Fibroblast of lung (primary cell): ENCODE measurements at regions not wholly inside any gene's neighbourhood (a gene's known extent, or its start where the extent isn't known, plus 50 kb on each side); places are given as distances from the start of the nearest gene placed in this dataset.
A peak's percentile ranks its signal among the peaks of the same experiment; 100 is the strongest.

ENCODE experiments used
- DNase-seq, 2 donors: peaks; one replicate each; pipeline versions ENCODE4 v3.0.0 to v3.0.0-alpha.2; 2010; ENCODE audit warnings: low read depth in 2 of 2
- H2AFZ ChIP-seq: 2 replicates; pipeline ENCODE4 v1.5.1; 2012; ENCODE audit warnings: low read length, control low read depth, inconsistent platforms
- H3K27ac ChIP-seq: 2 replicates; pipeline ENCODE4 v1.5.1; 2011; ENCODE audit warnings: low read length, control low read depth; ENCODE audit not compliant: insufficient read depth
- H3K27me3 ChIP-seq: 2 replicates; pipeline ENCODE4 v1.5.1; 2011; ENCODE audit warnings: mild to moderate bottlenecking, low read length; ENCODE audit not compliant: control insufficient read depth, insufficient read depth
- H3K36me3 ChIP-seq: 2 replicates; pipeline ENCODE4 v1.5.1; 2011; ENCODE audit warnings: low read length; ENCODE audit not compliant: control insufficient read depth, insufficient read depth
- H3K4me1 ChIP-seq: 2 replicates; pipeline ENCODE4 v1.5.1; 2011; ENCODE audit warnings: low read length; ENCODE audit not compliant: control insufficient read depth, insufficient read depth; ENCODE audit errors: extremely low read depth
- H3K4me2 ChIP-seq: 2 replicates; pipeline ENCODE4 v1.5.1; 2011; ENCODE audit warnings: low read length, control low read depth; ENCODE audit not compliant: insufficient read depth; ENCODE audit errors: extremely low read depth
- H3K4me3 ChIP-seq, 4 experiments: fragments of 200-600 bp in 1 of 4; sonication (generic) in 1 of 4; replicated peaks in 1 of 4; 2 replicates each; pipeline ENCODE4 v1.5.1; 2011 to 2016; ENCODE audit warnings: low read length in 4 of 4, low read depth in 3 of 4, mild to moderate bottlenecking in 3 of 4, control low read depth in 2 of 4, inconsistent platforms in 1 of 4, mixed read lengths in 1 of 4; ENCODE audit not compliant: insufficient read depth in 1 of 4; ENCODE audit errors: control extremely low read depth in 1 of 4
- H3K79me2 ChIP-seq: 2 replicates; pipeline ENCODE4 v1.5.1; 2012; ENCODE audit warnings: mild to moderate bottlenecking, low read length, inconsistent platforms; ENCODE audit not compliant: control insufficient read depth, insufficient read depth
- H3K9ac ChIP-seq: 2 replicates; pipeline ENCODE4 v1.5.1; 2011; ENCODE audit warnings: mild to moderate bottlenecking, low read length, control low read depth; ENCODE audit not compliant: insufficient read depth
- H3K9me3 ChIP-seq: 2 replicates; pipeline ENCODE4 v1.5.1; 2012; ENCODE audit warnings: low read depth, low read length; ENCODE audit not compliant: control insufficient read depth, insufficient read depth
- H4K20me1 ChIP-seq: 2 replicates; pipeline ENCODE4 v1.5.1; 2011; ENCODE audit warnings: low read length; ENCODE audit not compliant: control insufficient read depth, insufficient read depth; ENCODE audit errors: extremely low read depth
- EZH2 ChIP-seq: IDR thresholded peaks from 2 replicates; pipeline ENCODE4 v1.5.1; 2012; ENCODE audit warnings: low read length, control low read depth, mild to moderate bottlenecking; ENCODE audit errors: missing control alignments
- TF ChIP-seq, protein P1 (sequence below), 2 donors: IDR thresholded peaks in 1 of 2; conservative IDR thresholded peaks in 1 of 2; 1 replicate in 1 of 2; 2 replicates in 1 of 2; pipeline ENCODE4 v1.5.1; 2011 to 2012; ENCODE audit warnings: low read length in 2 of 2, control low read depth in 1 of 2, inconsistent platforms in 1 of 2, low read depth in 1 of 2, mild to moderate bottlenecking in 1 of 2

DNA sequence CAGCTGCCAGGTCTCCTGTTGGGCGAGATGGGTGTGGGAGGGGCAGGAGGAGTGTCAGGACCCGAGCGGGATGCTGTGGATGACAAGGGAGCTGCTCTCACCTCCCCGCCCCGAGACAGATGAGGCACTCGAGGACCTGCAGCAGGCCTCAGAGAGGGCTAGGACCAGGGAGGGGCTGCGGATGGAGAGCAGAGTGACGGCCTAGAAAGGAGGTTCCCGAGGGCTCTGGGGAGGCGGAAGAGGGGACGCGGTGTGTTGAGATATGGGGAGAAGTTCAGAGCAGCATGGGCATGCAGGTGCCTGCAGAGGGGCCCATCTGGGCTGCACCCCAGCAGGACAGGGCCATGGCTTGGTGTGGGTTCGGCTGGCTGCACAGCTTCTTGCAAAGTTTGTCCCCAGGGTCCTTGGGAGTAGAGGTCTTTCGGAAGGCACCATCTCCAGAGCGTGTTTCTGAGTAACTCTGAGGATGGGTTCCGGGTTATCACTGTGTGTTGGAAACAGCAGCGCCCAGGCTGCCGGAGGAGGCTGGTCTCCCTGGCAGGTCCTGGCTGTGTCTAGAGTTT lies 104.6 kb downstream of the PAX1 start:
- H3K9ac ChIP-seq, result no peak overlapping the region
- no peaks in the 10 kb centered on the region for H4K20me1 ChIP-seq
- no peaks in the 10 kb centered on the region for H3K27me3 ChIP-seq
- no peaks in the 10 kb centered on the region for H3K4me1 ChIP-seq
- H3K9me3 ChIP-seq, result no peaks in the 10 kb centered on the region
- TF ChIP-seq EZH2, result no peak
- TF ChIP-seq, protein P1, sequence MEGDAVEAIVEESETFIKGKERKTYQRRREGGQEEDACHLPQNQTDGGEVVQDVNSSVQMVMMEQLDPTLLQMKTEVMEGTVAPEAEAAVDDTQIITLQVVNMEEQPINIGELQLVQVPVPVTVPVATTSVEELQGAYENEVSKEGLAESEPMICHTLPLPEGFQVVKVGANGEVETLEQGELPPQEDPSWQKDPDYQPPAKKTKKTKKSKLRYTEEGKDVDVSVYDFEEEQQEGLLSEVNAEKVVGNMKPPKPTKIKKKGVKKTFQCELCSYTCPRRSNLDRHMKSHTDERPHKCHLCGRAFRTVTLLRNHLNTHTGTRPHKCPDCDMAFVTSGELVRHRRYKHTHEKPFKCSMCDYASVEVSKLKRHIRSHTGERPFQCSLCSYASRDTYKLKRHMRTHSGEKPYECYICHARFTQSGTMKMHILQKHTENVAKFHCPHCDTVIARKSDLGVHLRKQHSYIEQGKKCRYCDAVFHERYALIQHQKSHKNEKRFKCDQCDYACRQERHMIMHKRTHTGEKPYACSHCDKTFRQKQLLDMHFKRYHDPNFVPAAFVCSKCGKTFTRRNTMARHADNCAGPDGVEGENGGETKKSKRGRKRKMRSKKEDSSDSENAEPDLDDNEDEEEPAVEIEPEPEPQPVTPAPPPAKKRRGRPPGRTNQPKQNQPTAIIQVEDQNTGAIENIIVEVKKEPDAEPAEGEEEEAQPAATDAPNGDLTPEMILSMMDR (conservative IDR thresholded peaks at IDR 0.05 in 1 of 2, IDR thresholded peaks at IDR 0.05 in 1 of 2; ENCODE audit: low read depth in 1 of 2, low read length in 2 of 2), result no peak
- H3K36me3 ChIP-seq, result no peaks in the 10 kb centered on the region
- H2AFZ ChIP-seq, result no peak overlapping the region
- no peak overlapping the region for H3K4me2 ChIP-seq
- H3K4me3 ChIP-seq, result no peak overlapping the region
- H3K79me2 ChIP-seq, result no peaks in the 10 kb centered on the region
- no peak for DNase-seq
- no peak overlapping the region for H3K27ac ChIP-seq

DNA sequence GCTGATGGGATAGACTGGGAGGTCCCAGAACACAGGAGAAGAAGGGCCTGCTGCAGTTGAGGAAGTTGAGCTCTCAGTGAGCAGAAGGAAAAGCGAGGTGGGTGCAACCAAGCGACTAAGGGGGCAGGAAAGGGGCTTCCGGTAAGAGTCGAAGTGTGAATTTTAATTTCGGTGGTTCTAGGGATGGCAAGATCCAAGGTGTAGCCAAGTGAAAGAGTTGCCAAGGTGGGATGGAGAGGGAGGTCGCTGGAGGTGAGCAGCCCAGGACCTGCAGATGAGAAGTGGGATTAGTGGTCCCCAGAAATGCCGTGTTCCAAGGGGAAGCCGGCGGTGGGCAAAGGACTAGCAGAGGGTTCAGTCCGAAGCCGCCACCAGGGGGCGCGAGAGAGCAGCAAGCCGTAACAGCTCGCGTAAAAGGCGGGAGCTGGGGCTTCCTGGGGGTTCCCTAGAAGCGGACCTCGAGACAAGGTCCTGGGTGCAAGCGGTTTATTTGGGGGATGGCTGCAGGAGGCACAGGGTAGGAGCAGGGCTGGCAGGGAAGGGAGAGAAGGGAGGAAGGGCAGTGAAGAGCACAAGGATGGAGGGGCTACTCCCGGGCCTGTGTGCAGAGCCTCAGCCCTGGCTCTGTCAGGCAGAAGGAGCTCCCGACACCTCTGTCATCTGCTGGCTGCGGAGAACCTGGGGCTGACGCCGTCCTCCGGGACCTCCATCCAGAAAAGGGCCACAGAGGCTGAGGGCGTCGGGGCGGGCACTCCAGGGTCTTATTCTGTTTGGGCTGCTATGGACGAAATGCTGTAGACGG lies 103.6 kb downstream of the PAX1 start:
- no peak for DNase-seq
- no peaks in the 10 kb centered on the region for H3K36me3 ChIP-seq
- no peaks in the 10 kb centered on the region for H3K9me3 ChIP-seq
- H3K27ac ChIP-seq, result no peak overlapping the region
- H3K9ac ChIP-seq, result no peak overlapping the region
- no peaks in the 10 kb centered on the region for H3K4me1 ChIP-seq
- H3K4me3 ChIP-seq, result no peak overlapping the region
- no peak overlapping the region for H2AFZ ChIP-seq
- H3K4me2 ChIP-seq, result no peak overlapping the region
- no peak for TF ChIP-seq EZH2
- TF ChIP-seq, protein P1 (conservative IDR thresholded peaks at IDR 0.05 in 1 of 2, IDR thresholded peaks at IDR 0.05 in 1 of 2; ENCODE audit: low read depth in 1 of 2, low read length in 2 of 2), result peak in 1 of 2 donors; percentile 10
- no peaks in the 10 kb centered on the region for H3K27me3 ChIP-seq
- no peaks in the 10 kb centered on the region for H4K20me1 ChIP-seq
- no peaks in the 10 kb centered on the region for H3K79me2 ChIP-seq

DNA sequence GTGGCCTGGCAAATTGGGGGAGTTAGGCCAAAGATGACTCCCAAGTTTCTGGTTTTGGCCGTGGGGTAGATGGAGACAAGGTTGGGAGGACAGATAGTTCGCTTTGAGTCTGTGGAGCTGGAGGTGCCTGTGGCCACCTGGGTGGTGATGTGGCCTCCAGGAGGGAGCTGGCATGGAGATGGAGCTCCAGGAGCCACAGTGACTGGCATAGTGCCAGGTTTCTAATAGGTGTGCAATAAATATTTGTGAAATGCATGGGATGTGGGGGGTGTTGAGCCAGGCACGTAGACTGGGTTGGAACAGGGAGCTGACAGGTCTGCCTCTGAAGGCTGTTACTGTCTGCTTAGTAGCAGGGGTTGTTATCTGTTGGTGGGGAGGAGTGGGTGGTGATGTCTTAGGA lies 102.7 kb downstream of the PAX1 start:
- no peak for DNase-seq
- H3K4me2 ChIP-seq, result no peak overlapping the region
- H3K9ac ChIP-seq, result no peak overlapping the region
- no peak overlapping the region for H3K4me3 ChIP-seq
- no peaks in the 10 kb centered on the region for H3K9me3 ChIP-seq
- H2AFZ ChIP-seq, result no peak overlapping the region
- TF ChIP-seq, protein P1 (conservative IDR thresholded peaks at IDR 0.05 in 1 of 2, IDR thresholded peaks at IDR 0.05 in 1 of 2; ENCODE audit: low read depth in 1 of 2, low read length in 2 of 2), result no peak
- TF ChIP-seq EZH2, result no peak
- no peaks in the 10 kb centered on the region for H3K79me2 ChIP-seq
- no peaks in the 10 kb centered on the region for H3K27me3 ChIP-seq
- no peaks in the 10 kb centered on the region for H3K36me3 ChIP-seq
- H3K27ac ChIP-seq, result no peak overlapping the region
- no peaks in the 10 kb centered on the region for H3K4me1 ChIP-seq
- H4K20me1 ChIP-seq, result no peaks in the 10 kb centered on the region
